Activated CD4-positive, alpha-beta T cell treated with anti-CD3 and anti-CD28 coated beads, Interleukin-2, amount 50 U/mL, for 16 hours (primary cell): ENCODE measurements at regions not wholly inside any gene's neighbourhood (a gene's known extent, or its start where the extent isn't known, plus 50 kb on each side); places are given as distances from the start of the nearest gene placed in this dataset.
"Not testable (repeated sequence)": the region's sequence is repeated elsewhere in the genome, so short reads cannot be mapped to it uniquely, and the experiment has no call there.

Source experiments
- DNase-seq: peaks from one replicate; pipeline ENCODE4 v3.0.0-alpha.2; 2020

GRCh38 chr6:137657351-137657911 is 163.2 kb upstream of the OLIG3 start:
- DNase-seq, result peak; percentile 85

GRCh38 chr6:137658287-137658686 is 164.1 kb upstream of the OLIG3 start:
- DNase-seq, result no peak

DNA sequence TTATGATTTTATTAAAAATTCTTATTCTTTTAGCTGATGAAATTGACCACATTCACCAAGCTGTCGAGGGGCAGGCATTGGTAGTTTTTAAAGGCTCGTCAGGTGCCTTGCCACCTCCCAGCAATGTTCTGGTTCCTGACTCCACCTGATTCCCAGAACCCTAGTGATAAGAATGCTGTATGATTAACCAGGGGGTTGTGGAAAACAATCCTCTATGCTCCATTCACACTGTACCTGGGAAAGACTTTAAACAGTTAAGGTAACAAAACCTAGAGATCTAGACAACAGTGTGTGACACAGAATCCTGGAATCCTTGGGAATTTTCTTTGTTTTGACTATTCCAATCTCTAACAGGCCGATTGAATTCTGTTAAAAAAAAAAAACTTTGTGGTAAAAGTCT is 165.7 kb upstream of the OLIG3 start:
- no peak for DNase-seq

DNA sequence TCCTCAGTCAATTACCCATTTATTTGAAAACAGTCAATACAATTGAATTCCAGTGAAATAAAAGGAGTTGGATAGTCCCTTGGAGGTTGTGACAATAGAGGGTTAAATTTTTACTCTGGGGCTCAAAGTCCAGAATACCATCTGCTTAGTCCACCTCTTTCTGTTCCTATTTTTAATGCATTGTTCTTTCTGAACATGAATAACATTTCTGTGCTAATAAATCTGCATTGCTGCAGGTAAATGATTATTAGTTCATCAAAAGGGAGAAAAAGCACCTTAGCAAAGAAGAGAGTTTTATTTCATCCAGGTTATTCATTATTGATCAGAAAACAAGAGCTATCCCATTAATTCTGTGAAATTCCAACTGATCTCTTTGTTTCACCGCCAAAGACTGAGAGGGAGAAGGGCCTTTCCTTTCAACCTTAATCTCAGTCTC is 166.1 kb upstream of the OLIG3 start:
- no peak for DNase-seq

DNA sequence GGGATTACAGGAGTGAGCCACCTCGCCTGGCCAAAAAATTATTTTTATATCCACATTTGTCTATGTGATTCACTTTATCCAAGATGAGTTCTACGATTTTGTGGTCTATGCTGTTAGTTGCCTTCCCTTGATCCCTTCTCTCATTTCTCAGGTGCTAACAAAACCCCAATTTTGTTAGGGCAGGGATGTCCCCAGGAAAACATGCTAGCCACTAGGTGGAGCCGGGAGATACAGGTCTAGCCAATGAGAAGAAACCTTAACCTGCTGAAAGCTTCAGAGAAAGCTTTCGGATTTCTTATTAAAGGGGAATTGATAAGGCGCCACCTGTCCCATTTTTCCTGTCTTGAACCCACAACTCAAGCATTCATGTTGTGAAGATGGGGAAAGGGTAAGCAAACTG is 167.4 kb upstream of the OLIG3 start:
- DNase-seq, result peak; percentile 29

DNA sequence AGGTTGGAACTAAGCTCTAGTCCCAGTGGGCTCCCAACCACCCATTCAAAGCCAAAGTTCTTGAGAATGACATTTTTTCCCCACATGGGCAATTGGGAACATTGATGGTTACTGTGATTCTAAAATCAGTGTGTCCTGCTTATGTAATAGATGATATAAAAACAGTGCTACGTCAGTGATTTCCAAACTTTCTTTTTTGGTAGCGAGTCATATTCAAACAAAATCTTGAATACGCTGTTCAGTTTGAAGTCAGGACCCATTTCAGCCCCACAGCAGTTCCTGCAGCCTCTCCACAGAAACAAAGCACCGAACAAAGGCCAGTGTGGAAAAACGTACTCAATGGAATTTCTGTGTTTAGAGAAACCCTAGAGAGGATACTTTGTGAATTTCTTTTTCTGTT is 170.0 kb upstream of the OLIG3 start:
- DNase-seq, result no peak

GRCh38 chr6:137665342-137665934 is 171.2 kb upstream of the OLIG3 start:
- no peak for DNase-seq

DNA sequence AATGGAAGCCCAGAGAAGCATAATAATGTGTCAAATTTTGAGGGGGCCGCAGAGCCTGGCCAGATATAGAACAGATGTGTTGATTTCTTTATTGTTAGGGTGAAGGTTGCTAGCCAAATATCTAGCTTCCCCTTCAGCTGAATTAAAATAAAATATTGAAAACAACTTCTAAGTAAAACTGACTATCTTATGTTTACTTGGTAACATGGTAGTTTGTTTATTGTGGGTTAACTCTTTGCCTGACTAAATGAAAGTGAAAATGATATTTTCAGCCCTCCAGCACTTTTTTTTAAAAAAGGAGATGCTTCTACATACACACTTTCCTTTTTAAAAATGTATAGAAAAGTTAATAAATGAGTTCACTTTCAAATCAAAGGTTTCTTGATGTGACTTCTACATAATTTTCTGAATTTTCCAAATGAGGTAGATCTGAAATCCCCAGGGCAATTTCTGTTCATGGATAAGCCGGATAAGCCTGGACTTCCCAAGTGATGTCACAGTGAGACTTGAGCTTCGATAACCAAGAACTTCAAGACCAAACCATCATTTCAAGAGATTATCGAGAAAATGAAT is 172.1 kb upstream of the OLIG3 start:
- no peak for DNase-seq

- DNase-seq, result no peak
Observed at GRCh38 chr6:137673603-137674002, 179.4 kb upstream of the OLIG3 start.

DNA sequence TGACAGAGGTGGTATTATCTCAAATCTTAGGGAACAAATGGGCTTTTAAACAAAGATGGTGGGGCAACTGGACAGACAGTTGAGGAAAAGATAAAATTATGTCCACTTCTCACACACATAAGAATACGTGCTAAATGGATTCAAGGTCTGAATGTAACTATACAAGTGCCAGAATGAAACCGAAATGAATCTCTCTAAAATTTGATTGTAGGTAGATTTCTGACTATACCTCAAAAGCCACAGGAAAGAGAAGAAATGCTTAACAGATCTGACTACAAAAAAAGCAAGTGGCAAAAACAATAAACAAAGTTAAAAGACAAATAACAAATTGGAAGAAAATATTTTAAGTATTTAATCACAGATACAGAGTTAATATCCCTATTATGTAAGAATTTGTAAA is 182.7 kb upstream of the OLIG3 start:
- DNase-seq, result peak; percentile 30

GRCh38 chr6:137677709-137678108 is 183.5 kb upstream of the OLIG3 start:
- no peak for DNase-seq

DNA sequence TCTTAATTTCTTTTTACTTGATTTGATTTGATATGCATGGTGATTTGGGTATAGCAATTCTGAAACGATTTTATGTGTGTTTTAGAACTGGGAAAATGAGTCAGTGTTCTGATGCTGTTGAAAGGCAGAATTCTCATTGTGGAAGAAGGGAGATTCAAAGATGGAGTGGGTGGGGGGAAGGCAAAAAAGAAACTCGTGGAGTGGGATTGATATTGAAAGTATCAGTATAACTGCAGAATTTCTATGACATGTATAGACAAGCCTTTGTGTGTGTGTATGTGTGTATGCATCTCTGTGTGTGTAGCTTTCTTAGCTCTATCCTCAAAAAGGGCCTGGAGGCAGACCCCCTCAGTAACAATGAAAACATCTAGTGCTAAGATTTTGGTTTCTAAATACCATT is 184.3 kb upstream of the OLIG3 start:
- DNase-seq, result peak; percentile 72

- DNase-seq, result peak; percentile 85
Observed at GRCh38 chr6:137680705-137681346, 186.2 kb upstream of the TNFAIP3 start.

DNA sequence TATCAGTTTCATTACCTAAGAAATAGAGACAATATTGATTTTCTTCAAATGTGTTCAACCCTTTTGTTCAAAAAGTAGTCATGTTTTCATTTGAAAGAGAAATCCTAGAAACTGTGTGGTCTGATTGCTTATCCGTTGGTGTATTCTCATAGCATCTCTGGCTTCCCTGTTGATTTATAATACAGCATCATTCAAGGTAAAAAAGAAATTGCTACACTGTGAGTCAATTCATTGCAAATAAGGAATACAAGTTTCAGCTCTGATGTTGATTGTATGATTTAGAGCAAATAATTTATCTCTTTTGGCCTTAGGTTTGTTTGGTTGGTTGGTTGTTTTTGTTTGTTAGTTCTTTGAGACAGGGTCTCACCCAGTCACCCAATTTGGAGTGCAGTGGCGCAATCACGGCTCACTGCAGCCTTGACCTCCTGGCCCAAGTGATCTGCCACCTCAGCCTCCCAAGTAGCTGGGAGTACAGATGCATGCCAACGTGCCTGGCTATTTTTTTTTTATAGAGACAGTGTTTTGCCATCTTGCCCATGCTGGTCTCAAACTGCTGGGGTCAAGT is 185.5 kb upstream of the TNFAIP3 start:
- DNase-seq, result no peak

DNA sequence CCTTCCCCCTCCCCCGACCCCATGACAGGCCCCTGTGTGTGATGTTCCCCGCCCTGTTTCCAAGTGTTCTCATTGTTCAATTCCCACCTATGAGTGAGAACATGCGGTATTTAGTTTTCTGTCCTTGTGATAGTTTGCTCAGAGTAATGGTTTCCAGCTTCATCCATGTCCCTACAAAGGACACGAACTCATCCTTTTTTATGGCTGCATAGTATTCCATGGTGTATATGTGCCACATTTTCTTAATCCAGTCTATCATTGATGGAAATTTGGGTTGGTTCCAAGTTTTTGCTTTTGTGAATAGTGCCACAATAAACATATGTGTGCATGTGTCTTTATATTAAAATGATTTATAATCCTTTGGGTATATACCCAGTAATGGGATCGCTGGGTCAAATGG is 184.4 kb upstream of the TNFAIP3 start:
- not testable (repeated sequence) for DNase-seq

GRCh38 chr6:137683916-137684315 is 183.1 kb upstream of the TNFAIP3 start:
- DNase-seq, result no peak

- DNase-seq, result no peak
Observed at GRCh38 chr6:137685798-137686375, 181.2 kb upstream of the TNFAIP3 start.

- no peak for DNase-seq
Observed at GRCh38 chr6:137687818-137688217, 179.2 kb upstream of the TNFAIP3 start.

GRCh38 chr6:137688230-137688971 is 178.7 kb upstream of the TNFAIP3 start:
- no peak for DNase-seq

DNA sequence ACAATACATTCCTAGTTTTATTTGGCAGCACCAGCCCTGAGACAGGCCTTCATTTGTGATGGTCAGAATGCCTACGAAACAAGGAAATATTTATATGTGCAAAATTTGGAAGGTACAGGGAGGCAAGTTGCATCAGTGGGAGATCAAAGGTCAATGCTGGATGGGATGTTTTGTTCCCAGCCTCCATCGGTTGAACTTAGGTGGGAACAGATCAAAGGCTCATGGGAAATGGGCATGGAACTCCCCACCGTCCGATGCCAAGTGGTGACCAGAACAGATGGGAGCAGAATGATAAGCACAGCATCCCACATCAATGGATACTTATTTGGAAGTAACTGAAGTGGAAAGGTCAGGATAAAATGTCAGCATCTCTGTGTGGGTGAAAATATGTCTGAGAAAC is 177.7 kb upstream of the TNFAIP3 start:
- DNase-seq, result no peak

GRCh38 chr6:137690034-137690433 is 177.0 kb upstream of the TNFAIP3 start:
- no peak for DNase-seq

GRCh38 chr6:137690721-137691120 is 176.3 kb upstream of the TNFAIP3 start:
- DNase-seq, result no peak

- DNase-seq, result no peak
Observed at GRCh38 chr6:137692308-137692707, 174.8 kb upstream of the TNFAIP3 start.
